SK-N-DZ (cell line): ENCODE measurements at regions not wholly inside any gene's neighbourhood (a gene's known extent, or its start where the extent isn't known, plus 50 kb on each side); places are given as distances from the start of the nearest gene placed in this dataset.

Experiments
- DNase-seq: peaks from one replicate; pipeline ENCODE4 v3.0.0-alpha.2; 2015; ENCODE audit warnings: low spot score

DNA sequence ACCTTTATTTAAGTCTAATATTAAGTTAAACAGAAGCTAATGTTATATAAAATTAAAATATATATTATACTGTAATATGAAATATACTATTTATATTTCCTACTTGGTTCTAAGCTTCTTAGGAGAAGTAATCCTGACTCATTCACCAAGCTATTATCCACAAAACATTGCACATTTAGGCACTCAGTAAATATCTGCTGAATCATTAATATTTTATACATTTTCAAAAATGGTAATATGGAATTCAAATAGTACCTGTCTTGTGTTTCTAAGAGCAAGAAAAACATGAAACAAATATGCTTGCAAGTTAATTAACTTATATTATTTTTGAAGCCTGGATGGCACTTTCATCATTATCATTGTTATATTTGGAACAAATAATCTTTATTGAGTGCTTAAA, 153.0 kb upstream of the CNTN4 start:
- no peak for DNase-seq

DNA sequence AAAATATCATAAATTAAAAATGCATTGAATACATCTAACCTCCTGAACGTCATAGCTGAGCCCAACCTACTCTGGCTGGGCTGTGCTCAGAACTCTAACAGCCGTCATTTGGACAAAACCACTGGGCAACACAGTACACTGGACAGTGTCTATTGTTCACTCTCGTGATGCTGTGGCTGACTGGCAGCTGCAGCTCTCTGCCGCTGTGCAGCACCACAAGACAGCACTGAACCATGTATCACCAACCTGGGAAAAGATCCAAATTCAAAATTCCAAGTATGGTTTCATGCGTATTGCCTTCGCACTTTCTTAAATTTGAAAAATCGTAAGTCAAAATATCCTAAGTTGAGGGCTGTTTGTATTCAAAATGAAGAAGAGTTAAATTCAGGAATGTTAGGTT, 145.1 kb upstream of the CNTN4 start:
- DNase-seq = no peak

DNA sequence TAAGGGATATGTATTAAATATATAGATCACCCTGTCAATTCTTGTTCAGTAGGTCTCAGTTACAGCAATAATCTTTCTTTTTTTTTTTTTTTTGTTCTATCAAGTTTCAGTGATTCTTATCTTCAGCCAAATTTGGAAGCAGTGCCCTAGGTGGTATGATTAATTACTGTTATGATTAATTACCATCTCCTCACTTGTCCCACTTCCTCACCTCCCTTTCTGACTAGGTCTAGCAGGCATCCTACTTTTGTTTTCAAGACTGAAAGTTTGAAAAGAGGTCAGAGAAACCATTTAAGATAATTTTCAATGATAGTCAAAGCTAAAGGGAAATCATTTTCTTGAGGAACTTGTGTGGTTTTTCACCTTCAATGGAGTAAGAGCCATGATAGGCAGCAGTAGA, 144.0 kb upstream of the CNTN4 start:
- no peak for DNase-seq

DNA sequence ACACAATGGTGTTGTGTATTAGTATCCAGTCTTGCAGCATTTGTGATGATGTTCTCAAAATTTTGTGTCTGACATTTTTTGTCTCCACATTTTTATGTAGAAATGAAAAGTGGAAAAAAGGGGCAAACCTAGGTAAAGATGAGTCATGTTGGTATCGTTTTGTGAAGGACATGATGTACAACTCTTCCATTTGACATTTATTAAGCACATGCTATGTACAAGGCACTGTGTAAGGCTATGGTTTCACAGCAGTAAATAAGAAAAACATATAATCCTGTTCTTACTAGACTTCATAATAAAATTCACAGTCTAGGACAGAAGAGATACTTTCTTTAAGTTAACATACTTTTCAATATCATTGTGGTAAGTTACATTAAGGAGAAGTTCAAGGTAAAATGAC, 143.5 kb upstream of the CNTN4 start:
- DNase-seq = no peak

DNA sequence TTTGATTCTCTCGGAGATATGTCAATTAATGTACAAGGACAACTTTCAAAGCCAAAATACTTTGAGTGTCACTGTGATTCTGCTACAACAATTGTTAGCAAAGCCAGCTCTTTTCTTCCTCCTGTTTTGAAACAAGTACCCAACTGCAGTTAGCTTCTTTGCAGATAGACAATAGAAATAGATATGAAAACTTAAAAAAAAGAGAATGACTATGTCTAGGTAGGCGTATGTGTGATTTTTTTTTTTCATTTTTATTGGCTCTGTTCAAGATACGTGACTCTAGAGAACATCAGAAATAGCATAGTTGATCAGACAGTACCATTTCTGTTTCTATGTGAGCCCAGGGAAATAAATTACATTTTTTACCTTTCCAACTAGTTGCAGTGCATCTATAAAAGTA, 142.9 kb upstream of the CNTN4 start:
- no peak for DNase-seq

DNA sequence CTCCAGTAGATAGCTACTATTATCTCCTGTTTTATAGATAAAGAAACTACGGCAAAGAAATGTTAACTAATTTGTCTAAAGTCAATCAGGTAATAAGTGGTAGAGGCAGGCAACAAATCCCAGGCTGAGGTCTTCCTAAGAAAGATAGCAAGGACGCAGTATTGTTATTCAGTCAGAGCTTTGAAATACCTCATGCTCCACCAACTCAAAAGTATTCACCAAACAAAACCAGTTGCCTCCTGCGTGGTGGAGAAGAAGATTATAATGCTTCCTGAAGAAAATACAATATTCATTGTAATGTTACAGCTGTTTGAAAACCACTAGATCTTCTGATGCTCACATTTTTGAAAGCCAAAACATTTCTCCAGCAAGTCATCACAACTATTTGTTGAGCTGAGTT, 138.2 kb upstream of the CNTN4 start:
- DNase-seq = no peak

DNA sequence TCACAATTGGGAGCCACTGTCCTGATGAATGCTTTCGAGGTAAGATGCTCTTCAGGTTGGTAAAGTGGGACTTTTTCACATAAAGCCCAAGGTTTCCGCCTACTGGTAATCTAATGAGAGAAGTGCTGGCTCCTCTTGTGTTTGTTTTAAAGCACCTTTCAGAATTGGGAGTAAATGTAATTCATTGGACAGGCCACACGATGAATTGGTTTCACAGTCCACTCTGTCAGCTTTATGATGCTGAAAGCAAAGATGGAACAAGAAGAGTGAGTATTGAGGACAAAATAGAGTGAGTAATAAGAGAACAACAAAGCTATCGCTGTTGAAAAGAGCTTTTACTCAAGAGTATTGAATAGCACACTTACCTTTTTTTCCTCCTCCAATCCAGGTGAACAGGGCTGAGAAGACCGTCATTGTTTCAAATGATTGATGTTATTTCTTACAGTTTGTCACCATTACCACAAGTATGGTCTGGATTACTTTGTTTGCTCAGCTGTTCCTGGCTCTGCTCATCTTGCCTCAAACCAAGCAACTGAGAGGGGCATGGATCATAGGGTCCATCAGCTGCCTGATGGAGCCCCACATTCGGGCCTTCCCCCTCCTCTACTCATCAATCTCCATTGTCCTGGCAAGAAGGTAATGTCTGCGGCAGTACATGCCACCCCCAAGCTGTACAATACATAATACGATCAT, 136.1 kb upstream of the CNTN4 start:
- no peak for DNase-seq

DNA sequence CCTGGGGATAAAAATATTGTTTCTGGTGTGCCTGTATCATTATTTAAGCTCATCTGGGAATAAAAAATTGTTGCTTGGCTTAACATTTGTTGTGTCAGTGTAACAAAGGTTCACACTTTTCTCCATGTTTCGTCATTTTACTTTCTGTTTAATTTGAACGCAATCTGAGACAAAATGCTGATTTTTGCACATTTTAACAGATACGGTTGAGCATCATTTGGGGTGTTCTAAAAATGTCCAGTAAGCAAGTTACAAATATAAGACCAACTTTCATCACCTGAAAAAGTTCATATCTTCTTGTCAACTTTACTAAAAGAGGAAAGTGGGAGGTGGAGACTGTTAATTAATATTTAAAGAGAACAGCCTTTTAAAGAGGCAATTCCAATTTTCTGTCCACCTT, 134.8 kb upstream of the CNTN4 start:
- DNase-seq = no peak

DNA sequence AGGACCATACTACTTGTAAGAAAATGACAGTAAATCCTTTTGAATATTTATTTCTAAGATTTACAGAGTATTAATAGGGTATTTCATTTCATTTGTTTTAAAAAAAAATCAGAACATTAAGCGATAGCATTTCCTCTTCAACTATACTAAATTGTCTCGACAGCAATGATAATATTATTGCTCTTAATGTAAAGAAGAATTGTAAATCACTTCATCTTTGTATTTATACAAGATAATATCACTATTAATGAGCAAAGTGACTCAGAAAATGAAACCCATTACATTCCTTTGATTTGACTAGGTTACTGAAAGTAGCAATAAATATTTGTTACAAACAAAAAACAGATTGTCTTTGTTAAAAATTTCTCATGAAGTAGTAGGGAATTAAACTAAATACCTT, 131.1 kb upstream of the CNTN4 start:
- no peak for DNase-seq

DNA sequence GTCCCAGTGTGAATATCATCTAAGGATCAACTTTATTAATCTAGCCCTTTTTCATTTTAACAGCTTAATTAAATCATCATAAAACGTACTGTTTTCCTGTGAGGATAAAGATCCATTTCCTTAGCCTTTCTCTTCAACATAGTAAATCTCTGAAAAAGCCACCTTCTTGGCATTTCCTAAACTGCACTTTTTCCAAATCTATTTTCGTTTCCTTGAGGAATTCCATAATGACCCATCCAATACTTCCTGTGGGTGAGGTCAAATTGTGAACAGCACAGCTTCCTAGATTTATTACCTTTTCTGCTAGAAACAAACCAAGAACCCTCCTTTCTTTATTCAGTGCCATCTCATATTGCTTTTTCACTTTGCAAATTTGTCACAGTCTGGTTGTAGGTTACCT, 129.4 kb upstream of the CNTN4 start:
- no peak for DNase-seq

DNA sequence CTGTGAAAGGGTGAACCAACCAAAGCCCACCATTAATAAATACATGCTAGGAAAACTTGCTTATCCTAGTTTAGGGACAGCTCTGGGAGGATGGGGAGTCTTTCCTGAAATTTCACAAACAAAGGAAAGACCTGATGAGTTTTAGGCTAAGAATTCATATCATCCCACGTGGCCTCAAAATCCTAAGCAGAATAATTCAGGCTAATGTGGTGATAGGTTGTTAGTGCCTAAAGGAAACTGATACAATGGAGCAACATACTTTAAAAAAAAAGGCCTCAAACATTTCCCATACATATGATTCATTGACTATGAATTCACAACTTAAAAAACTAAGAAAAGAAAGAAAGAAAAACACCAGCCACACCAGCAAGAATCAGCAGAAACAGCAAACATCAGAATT, 126.9 kb upstream of the CNTN4 start:
- no peak for DNase-seq

DNA sequence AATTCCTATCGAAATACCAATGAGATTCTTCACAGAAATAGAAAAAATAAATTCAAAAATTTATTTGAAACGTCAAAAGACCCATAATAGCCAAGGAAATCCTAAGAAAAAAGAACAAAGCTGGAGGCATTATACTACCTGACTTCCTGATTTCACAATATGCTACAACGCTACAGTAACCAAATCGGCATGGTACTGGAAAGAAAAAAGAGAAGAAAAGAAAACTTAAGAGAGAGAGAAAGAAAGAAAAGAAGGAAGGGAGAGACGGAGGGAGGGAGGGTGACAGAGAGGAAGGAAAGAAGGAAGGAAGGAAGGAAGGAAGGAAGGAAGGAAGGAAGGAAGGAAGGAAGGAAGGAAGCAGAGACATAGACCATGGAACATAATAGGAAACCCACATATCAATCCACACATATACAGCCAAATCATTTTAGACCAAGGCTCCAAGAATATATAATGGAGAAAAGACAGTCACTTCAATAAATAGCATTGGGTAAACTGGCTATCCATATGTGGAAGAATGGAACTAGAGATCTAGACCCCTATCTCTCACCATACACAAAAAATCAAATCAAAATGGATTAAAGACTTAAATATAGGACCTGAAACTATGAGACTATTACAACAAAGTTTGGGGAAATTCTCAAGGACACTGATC, 118.6 kb upstream of the CNTN4 start:
- DNase-seq = no peak

DNA sequence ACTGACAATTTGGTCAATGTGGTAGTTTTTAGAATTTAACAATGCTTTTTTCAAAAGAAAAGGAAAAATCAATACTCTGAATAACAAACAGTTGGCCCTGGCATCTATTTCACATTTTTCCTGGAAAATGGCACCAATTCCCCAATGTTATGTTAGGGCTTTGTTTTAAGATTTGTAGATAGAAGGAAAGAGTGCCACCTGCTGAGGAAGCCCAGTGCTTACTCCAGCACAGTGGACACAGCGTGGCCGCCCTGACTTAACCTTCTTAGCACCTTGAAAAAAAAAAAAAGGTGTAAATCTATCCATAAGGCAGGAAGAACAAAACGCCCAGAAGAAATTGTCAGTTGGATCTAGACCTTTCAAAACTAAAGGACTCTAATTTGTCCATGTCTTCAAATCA, 110.7 kb upstream of the CNTN4 start:
- peak; percentile 22 for DNase-seq

DNA sequence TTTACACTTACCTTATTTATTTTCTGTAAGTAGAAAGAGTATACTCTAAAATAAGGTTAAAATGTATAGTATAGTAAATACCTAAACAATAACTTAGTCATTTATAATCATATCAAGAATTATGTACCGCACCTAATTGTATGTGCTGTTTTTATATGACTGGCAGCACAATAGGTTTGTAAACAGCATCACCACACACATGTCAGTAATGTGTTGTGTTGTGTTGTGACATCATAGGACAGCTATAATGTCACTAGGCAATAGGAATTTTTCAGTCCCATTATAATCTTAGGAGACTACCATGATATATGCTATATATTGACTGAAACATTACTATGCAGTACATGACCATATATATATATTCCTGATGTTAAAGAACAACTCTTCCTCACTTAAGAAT, 99.9 kb upstream of the CNTN4 start:
- no peak for DNase-seq

DNA sequence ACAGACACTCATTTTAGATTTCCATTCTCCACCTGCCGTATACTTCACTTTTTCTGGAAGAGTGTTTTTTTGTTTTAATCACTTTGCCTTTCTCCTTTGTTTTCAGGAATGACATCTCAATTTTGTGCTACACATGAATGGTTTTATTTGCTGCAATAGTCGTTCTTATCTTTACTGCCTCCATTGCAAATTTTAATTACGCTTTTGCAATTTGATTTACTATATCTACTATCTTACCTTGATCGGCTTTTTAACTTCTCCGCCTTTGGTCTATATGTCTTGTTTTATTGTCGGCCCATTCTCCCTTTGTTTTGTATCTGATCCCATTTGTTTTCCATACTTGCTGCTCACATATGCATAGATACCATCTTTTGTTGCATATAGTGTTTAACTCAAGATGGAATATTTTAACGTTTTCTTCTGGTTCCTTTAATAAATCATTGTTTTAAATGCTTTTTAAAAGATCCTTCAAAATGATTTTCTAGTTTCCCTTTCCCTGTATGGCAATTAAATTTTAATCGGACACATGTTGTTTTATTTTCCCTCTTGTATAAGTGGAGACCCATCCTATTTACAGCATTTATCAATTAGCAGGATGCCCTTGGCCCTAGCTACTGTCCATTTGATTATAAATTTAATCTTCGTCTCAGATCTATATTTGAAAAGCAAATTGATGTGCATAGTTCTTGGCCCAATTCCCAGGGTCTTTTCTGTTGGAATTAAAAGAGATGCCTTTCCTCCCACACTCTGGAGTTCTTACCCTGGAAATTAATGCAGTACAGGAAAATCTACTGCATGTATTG, 97.2 kb upstream of the CNTN4 start:
- DNase-seq = peak; percentile 21

DNA sequence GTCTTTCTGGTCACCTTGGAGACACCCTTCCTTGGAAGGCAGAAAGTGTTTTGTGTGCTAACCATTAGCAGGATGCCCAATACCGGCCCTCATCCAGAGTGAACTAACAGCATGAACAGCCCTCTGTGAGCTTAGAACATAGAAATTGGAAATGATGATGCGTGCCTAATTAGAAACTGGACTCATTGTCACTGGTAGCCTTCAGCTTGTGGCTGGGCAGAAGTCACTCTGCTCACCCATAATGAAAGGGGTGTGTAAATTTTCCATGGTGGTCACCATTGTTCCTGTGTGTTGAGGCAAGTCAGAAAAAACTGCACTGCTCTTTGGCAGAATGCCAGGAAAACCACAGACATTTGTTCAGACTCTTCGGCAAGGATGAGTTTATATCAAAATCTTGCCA, 74.7 kb upstream of the CNTN4 start:
- DNase-seq = no peak

DNA sequence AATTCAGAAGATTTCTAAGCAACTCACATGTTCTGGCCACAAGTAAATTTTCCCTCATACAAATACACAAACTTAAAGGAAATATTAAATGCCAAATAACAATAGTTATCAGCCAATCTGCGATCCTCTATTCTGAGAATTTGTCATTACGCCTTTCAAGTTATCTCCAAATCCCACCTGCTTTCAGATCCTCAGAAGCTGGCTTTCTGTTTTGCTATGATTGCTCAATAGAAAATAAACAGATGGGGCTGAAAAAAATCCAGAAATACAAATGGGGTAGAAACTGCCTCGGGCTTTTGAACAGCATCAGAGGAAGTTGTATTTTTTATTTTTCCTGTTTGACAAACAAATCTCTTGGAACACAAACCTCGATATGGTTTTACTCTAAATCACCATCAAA, 74.0 kb upstream of the CNTN4 start:
- no peak for DNase-seq

DNA sequence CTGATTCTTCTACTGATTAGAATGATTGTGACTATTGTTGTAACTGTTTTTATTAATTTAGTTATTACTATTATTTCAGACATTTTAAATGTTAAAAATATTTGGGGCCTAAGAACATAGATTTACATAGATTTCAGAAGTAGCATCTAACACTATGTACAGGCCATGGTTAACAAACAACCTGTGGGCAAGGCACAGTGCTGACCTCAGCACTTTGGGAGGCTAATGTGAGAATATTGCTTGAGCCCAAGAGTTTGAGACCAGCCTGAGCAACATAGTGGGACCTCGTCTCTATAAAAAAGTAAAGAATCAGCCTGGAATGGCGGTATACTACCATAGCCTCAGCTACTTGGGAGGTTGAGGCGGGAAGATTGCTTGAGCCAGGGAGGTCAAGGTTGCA, 69.1 kb upstream of the CNTN4 start:
- DNase-seq = no peak

DNA sequence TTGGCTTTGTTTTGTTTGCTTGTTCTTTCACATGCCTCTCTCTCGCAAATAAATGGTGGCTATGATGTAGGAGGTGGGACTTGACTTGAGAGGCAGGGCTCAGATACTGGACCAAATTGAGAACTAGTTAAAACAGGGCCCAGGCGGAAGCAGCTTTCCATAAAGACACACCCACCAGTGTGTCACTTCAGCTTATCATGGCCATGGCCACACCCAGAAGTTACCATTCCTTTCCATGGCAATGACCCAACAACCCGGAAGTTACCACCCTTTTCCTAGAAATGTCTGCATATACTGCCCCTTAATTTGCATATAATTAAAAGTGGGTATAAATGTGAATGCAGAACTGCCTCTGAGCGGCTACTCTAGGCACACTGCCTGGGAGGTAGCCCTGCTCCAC, 62.6 kb upstream of the CNTN4 start:
- no peak for DNase-seq

DNA sequence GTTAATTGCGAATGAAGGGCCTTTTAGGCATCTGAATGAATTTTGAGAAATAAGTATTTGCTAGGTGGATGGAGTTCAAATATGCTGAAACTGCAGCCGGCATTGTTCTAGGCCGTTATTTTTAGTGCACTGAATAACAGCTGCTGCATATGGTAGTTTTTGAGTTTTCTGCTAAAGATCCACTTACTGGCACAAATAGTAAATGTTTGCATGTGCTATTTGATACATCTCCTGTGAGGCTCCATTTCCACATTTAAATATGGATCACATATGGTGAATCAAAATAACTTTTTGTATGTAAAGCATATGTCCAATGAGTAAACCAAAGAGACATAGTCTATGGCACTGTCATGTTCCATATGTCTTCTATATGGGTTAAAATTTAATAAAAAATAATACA, 56.7 kb upstream of the CNTN4 start:
- no peak for DNase-seq
